ENCODE measurements at regions not wholly inside any gene's neighbourhood (a gene's known extent, or its start where the extent isn't known, plus 50 kb on each side); places are given as distances from the start of the nearest gene placed in this dataset.

GRCh38 chr4:1495416-1496115 is 89.3 kb upstream of the NKX1-1 start:
- DNase-seq (ENCODE audit: low spot score) = no peak

- no peak for DNase-seq (ENCODE audit: low spot score)
Measured at GRCh38 chr4:1494416-1495315, 88.4 kb upstream of the NKX1-1 start.

DNA sequence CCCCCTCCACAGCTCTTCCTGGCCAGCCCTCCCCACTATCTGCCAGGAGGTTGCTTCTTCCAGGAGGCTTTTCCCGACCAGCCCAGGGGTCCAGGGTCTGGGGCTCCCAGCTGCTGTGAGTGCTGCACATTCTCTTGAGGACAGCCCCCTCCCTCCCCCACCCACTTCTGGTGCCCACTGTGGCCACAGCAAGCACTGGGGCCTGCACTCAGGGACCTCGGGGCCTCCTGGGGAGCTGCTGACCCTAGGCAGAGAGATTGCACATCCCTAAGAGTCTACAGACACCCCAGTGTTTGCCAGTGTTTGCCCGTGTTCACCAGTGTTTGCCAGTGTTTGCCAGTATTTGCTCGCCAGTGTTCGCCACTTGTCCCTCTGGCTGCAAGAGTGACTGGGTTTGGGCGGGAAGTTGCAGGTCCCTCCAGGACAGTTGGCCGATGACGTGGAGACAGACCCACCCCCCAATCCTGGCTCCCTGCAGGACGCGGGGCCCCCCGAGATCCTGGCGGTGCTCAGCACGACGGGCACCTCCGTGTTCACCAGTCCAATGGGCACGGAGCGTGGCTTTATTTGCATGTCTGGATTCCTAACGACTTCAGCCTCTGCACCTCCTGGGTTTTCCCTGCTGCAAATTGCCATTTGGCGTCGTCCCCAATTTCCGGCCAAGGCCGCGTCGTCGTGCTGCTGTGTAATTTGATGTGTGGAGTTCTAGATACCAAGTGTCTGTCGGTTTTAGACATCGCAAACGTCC is 87.5 kb upstream of the NKX1-1 start:
- no peak for DNase-seq (ENCODE audit: low spot score)

DNA sequence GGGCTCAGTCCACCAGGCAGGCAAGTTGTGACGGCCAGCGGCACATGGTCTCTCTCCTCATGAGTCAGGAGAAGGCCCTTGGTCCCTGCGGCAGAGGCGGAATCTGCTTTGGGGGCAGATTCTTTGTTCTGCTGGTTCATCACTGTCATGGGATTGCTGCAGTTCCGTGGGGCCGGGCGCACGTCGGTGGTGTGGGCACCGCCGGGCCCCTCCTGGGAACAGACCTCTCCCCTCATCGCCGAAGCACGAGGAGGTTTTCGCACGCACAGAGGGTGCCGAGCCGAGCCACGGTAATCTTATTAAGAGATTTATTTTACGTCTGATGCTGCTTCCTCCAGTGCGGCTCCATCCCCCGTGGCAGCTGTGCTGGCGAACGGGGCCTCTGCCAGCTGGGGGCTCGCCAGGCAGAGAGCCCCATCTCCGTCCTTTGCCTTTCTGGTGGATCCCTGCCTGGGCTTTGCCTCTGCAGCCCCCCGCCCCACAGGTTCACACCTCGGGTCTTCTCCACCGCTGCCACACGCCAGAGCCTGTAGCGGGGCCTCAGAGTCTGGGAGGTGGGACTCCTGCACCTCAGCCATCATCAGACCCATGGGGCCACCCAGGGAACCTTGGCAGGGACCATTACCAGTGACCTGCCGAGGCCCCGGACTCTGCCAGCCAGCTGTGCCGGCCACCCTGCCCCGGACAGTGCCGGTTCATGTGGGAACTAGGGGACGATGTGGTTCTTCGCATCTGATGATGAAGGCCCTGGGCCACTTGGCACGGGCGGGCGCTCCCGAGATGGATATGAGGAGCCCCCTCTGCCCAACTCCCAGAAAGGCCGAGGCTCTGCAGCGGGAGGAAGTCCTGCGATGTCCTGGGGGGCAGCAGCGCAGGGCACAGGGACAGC is 86.7 kb upstream of the NKX1-1 start:
- DNase-seq (ENCODE audit: low spot score) = no peak

- DNase-seq (ENCODE audit: low spot score) = no peak
Measured at GRCh38 chr4:1492142-1492457, 85.9 kb upstream of the NKX1-1 start.

DNA sequence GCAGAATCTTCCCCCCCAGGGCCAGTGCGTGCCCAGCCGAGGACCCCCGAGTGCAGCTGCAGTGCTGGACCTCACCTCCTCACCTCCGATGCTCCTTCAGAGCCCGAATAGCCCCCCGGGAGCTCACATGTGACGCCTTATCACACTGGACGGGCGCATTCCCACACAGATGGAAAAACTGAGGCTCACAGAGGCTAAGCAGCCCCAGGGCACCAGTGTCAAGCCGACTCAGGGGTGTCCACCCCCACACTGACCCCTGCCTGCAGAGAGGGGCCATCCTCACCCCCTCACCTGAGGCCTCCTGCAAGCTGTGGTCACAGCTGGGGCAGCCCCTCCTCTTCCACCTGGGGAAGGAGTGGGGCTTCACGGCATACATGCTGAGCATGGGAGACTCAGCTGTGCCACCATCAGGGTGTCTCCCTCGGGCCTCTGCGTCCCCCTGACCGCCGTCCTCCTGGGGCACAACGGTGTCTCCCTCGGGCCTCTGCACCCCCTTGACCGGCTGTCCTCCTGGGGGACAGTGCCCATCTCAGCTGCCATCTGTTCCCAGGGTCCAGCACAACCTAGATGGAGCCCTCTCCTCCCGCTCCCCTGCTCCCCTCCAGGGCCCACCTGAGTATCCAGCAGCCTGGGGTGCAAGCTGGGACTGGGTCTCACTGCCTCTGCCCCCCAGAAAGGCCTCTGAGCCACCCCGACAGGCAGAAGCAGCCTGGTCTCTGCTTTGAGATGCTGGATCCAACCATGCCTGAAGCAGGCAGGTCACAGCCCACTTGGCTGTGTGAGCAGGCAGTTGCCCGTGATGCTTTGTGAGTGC is 85.3 kb upstream of the NKX1-1 start:
- no peak for DNase-seq (ENCODE audit: low spot score)

DNA sequence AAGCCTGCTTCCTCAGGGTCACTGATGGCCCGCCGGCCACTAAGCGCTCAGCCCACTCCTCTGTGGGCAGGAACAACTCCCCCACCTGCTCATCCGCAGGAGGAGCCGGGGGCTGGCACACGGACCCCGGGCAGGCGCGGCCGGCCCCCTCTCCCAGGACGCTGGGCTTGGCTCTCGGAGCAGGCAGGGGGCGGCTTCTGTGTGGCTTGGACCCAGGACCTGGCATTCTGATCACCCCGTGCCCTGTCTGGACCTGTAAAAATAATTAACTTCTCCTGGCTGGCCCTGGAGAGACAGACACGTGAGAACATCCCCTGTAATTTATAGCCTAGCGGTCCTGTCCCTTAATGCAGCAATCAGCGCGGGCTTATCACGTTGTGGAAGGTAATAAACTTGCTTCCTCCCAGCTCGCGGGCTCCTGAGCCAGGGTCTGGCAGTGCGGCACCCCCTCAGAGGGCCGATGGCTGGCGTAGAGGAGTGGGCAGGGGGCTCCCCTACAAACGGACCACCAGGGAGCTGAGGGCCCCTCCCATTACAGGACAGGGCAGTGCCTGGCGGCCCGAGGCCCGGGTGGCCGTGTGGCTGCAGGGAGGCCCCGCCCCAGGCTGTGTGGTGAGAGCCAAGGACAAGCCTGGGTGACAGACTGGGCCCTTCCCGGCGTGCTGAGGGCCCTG is 84.5 kb upstream of the NKX1-1 start:
- DNase-seq (ENCODE audit: low spot score) = no peak

GRCh38 chr4:1490011-1490653 is 83.9 kb upstream of the NKX1-1 start:
- no peak for DNase-seq (ENCODE audit: low spot score)

DNA sequence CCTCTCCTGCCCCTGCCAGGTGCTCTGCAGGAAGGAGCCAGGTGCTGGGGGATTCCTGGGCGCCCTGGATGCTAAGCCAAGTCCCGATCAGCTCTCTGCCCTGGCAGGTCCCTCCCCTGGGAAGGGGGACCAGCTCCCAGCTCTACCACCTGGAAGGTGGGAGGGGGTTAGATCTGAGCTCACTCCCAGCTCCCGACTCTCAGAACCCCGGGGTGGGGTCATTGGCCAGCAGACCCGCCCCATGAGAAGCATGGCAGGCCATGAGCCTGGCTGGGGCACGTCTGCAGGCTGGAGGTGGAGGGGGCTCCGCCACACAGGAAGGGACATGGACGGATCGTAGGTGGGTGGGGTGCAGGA is 83.4 kb upstream of the NKX1-1 start:
- no peak for DNase-seq (ENCODE audit: low spot score)

DNA sequence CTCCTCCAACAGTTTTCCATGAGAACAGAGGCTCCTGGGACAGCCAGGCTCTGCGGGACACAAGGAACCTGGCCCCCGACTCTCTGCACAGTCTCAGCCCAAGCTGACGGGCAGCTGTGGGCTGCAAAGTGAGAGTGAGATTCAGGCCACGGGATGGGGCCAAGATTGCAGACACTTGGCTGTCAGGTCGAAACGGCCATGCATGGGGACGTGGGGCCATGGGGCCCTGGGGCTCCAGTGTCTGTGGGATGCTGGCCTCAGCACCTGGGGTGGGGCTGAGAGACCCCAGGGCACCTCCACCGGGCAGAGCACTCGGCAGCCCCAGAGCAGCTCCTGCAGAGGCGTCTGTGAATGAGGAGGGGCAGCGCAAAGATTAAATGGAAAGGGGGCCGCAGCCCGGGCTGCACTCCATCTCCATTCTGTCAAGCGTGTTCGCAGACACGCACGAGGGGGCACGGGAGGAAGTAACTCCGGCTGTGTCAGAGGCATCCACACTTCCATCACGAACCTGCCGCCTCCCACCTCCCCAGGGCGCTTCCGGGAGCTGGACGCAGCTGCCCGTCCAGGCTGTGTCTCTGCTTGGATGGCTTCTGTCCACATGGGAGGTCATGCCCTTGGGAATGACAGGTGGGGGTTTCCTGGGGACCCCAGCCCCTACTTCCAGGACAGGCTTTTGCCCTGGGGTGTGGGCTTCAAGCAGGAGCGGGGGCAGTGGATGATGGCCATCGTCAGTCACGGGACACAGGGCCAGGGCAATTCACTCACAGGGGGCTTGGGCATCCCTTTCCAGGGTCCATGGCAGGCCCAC is 82.8 kb upstream of the NKX1-1 start:
- DNase-seq (ENCODE audit: low spot score) = no peak

- DNase-seq (ENCODE audit: low spot score) = no peak
Measured at GRCh38 chr4:1488357-1488756, 82.1 kb upstream of the NKX1-1 start.

DNA sequence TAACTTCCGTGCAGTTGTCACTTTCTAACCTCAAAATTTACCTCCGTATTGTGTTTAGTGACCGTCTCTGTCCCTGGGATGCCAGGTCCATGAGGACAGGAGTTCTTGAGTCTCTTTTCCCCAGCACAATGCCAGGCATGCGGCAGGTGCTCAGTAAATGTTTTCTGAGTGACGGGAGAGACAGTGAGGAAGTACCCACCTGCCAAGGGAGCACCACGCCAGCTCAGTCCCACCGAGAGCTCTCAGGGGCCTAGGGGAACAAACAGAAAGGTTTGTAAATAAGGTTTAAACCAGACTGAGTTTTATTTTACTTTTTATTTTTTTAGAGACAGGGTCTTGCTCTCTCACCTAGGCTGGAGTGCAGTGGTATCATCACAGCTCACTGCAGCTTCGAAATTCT is 81.5 kb upstream of the NKX1-1 start:
- DNase-seq (ENCODE audit: low spot score) = no peak

GRCh38 chr4:1487106-1487505 is 80.9 kb upstream of the NKX1-1 start:
- no peak for DNase-seq (ENCODE audit: low spot score)

DNA sequence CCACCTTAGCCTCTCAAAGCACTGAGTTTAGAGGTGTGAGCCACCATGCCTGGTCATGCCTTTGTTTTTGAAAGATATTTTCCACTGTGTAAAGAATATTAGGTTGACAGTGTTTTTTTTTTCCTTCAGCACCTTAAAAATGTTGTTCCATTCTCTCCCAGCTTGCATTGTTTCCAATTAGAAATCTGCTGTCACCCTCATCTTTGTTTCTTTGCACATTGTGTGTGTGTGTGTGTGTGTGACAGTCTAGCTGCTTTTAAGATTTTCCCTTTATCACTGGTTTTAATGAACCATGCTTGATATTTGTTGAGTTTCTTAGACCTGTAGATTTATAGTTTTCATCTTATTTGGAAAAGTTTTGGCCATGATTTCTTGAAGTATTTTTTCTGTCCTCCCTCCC is 79.0 kb upstream of the NKX1-1 start:
- DNase-seq (ENCODE audit: low spot score) = no peak

GRCh38 chr4:1480720-1481119 is 74.5 kb upstream of the NKX1-1 start:
- no peak for DNase-seq (ENCODE audit: low spot score)

DNA sequence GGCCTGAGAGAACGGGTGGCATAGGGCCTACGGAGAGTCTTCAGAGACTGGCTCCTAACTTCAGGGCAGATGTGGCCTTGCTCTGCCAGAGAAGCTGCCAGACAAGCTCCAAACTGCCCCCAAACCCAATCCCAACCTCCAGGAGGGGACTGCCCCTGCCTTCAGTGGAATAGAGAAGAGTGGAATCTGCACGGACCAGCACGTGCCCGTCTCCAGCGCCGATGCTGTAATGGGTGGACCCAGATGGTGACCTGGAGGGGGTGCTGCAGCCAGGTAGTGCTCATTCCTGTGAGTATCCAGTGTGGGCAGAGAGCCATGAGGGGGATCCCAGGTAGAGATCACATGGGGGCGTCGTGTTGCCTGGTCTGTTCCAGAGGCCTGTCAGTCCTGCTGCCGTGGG is 73.2 kb upstream of the NKX1-1 start:
- no peak for DNase-seq (ENCODE audit: low spot score)

GRCh38 chr4:1478766-1479355 is 72.6 kb upstream of the NKX1-1 start:
- no peak for DNase-seq (ENCODE audit: low spot score)

DNA sequence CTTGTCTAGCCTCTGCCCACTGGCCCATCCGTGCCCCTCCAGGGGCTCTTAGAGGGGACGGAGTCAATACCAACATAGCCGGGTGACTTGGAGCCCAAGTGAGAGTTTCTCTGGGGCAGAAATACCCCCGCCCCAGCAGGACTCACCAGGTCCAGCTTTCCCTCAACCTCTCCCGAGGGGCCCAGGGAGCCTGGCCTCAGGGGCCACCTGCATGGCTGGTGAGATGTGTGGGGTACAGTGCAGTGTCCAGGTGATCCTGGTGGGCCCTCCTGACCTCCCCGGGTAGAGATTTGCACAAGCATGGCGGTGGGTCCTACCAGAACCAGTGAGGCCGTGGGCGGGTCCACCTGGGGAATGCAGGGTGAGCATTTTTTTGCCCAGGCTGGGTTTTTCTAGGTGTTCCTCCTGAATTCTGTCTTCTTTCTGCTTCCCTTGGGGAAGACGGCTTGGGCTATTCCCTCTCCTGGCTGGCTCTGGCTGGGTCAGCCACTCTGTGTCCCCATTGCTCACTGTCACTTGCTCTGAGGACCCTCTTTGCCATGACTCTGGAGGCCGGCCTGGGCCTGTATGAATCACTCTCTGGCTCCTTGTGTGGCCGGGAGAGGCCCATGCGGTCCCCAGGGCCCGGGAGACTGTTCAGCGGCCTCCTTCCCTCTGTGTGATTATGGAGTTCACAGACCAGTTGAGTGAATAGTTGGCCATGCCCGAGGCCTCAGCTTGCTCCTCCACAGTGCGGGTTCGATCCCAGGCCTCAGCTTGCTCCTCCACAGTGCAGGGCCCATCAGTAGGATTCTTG is 71.0 kb upstream of the NKX1-1 start:
- no peak for DNase-seq (ENCODE audit: low spot score)

All from GM03348 (cell line).